Prostate gland (tissue), 2 donors: ENCODE measurements at regions not wholly inside any gene's neighbourhood (a gene's known extent, or its start where the extent isn't known, plus 50 kb on each side); places are given as distances from the start of the nearest gene placed in this dataset.

Experiments used
- POLR2A ChIP-seq: fragments of 450-650 bp; IDR thresholded peaks from one replicate; pipeline ENCODE4 v1.6.1; 2016; ENCODE audit warnings: antibody characterized with exemption, mild to moderate bottlenecking
- TF ChIP-seq, protein P1 (sequence below), 4 experiments: fragments of 200-600 bp in 2 of 4; fragments of 450-650 bp in 2 of 4; sonication (generic) in 2 of 4; IDR thresholded peaks; 1 replicate in 3 of 4; 2 replicates in 1 of 4; pipeline ENCODE4 v1.5.1; 2016 to 2019; ENCODE audit warnings: antibody characterized with exemption in 4 of 4, mild to moderate bottlenecking in 2 of 4, moderate library complexity in 2 of 4

DNA sequence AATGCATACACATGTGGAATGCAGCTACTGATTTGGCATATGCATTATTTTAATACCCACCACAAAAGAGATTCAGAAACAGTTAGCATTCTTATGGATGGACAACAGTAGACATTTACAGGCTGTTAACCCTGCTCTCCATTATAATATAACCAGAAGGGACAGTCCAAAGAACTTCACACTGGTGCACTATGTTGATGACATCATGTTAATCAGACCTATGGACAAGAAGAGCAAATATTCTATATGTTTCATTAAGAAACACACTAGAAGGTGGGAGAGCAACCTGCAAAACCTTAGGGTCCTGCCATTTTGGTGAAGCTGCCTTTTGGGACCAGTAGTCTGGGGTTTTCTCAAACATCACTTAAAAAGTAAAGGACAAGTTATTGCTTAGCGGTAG is 701.3 kb downstream of the UQCRFS1 start:
- TF ChIP-seq POLR2A, result no peak
- TF ChIP-seq, protein P1, sequence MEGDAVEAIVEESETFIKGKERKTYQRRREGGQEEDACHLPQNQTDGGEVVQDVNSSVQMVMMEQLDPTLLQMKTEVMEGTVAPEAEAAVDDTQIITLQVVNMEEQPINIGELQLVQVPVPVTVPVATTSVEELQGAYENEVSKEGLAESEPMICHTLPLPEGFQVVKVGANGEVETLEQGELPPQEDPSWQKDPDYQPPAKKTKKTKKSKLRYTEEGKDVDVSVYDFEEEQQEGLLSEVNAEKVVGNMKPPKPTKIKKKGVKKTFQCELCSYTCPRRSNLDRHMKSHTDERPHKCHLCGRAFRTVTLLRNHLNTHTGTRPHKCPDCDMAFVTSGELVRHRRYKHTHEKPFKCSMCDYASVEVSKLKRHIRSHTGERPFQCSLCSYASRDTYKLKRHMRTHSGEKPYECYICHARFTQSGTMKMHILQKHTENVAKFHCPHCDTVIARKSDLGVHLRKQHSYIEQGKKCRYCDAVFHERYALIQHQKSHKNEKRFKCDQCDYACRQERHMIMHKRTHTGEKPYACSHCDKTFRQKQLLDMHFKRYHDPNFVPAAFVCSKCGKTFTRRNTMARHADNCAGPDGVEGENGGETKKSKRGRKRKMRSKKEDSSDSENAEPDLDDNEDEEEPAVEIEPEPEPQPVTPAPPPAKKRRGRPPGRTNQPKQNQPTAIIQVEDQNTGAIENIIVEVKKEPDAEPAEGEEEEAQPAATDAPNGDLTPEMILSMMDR (IDR thresholded peaks at IDR 0.05), result no peak
